Cardiac muscle cell (in vitro differentiated cells and primary cell): ENCODE measurements at regions not wholly inside any gene's neighbourhood (a gene's known extent, or its start where the extent isn't known, plus 50 kb on each side); places are given as distances from the start of the nearest gene placed in this dataset.
A peak's percentile ranks its signal among the peaks of the same experiment; 100 is the strongest.

Source experiments
- DNase-seq, 2 donors: peaks; one replicate each; pipeline versions ENCODE4 v3.0.0 to v3.0.0-alpha.2; 2010 to 2017; ENCODE audit warnings: low read depth in 1 of 2, low spot score in 1 of 2
- H3K27ac ChIP-seq: fragments of 200-600 bp; sonication (generic); 2 replicates; pipeline ENCODE4 v1.5.1; 2016
- H3K27me3 ChIP-seq: fragments of 200-600 bp; sonication (generic); 2 replicates; pipeline ENCODE4 v1.6.0; 2016; ENCODE audit warnings: control low read depth
- H3K36me3 ChIP-seq: fragments of 200-600 bp; sonication (generic); 2 replicates; pipeline ENCODE4 v1.5.1; 2016; ENCODE audit warnings: control low read depth
- H3K4me1 ChIP-seq: fragments of 200-600 bp; sonication (generic); 2 replicates; pipeline ENCODE4 v1.8.1; 2017; ENCODE audit warnings: low read depth, mild to moderate bottlenecking, mixed run types
- H3K4me3 ChIP-seq: fragments of 200-600 bp; sonication (generic); 2 replicates; pipeline ENCODE4 v1.5.1; 2016; ENCODE audit warnings: mild to moderate bottlenecking
- H3K9me3 ChIP-seq: fragments of 200-600 bp; sonication (generic); 2 replicates; pipeline ENCODE4 v1.5.1; 2017; ENCODE audit warnings: low read depth, mild to moderate bottlenecking, control low read depth
- TF ChIP-seq, protein P1 (sequence below): IDR thresholded peaks from 2 replicates; pipeline ENCODE4 v1.5.1; 2012; ENCODE audit warnings: low read depth, mild to moderate bottlenecking, low read length

DNA sequence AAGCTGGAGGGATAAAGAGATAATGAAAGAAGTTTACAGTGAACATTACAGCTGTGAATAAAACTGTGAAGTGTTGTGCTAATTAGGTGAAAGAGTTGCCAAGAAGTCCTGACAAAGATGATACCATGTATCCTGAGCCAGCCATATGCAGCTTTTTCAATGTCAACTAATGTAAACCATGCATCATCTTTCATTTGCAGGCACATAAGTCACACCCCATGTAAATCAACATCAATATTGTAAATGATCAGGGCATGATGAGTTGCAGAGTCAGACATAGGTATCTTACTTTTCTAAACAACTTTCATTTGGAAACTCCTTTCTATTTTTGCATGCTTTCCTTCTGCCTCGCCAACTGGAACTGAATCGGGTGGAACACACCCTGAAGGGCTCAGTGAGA is 569.1 kb downstream of the TBC1D4 start:
- Histone ChIP-seq H3K4me1 (no peaks in the 10 kb centered on the region), H3K27ac (no peak overlapping the region), H3K9me3 (no peaks in the 10 kb centered on the region), H3K27me3 (no peaks in the 10 kb centered on the region), H3K36me3 (no peaks in the 10 kb centered on the region), H3K4me3 (no peak overlapping the region)
- DNase-seq: no peak
- TF ChIP-seq, protein P1, sequence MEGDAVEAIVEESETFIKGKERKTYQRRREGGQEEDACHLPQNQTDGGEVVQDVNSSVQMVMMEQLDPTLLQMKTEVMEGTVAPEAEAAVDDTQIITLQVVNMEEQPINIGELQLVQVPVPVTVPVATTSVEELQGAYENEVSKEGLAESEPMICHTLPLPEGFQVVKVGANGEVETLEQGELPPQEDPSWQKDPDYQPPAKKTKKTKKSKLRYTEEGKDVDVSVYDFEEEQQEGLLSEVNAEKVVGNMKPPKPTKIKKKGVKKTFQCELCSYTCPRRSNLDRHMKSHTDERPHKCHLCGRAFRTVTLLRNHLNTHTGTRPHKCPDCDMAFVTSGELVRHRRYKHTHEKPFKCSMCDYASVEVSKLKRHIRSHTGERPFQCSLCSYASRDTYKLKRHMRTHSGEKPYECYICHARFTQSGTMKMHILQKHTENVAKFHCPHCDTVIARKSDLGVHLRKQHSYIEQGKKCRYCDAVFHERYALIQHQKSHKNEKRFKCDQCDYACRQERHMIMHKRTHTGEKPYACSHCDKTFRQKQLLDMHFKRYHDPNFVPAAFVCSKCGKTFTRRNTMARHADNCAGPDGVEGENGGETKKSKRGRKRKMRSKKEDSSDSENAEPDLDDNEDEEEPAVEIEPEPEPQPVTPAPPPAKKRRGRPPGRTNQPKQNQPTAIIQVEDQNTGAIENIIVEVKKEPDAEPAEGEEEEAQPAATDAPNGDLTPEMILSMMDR: no peak

DNA sequence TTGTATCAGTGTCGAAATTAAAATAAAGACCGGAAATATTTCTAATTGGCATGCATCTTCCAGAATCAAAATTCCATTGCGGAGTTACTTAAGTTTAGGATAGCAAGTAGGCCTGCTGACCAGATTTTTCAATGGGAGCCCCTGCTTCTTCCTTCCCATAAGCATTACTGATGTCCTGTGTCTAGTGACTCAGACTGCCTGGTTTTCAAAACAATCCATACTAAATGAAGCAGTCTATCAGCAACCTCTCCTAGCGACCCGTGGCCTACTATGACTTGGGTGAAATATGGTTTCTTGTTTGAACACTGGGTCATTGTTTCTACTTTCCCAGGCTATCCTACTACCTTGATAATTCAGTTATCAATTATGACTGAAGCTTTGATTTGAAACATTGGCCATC is 571.6 kb downstream of the TBC1D4 start:
- Histone ChIP-seq H3K4me1 (no peaks in the 10 kb centered on the region), H3K36me3 (no peaks in the 10 kb centered on the region), H3K27me3 (no peaks in the 10 kb centered on the region), H3K27ac (no peak overlapping the region), H3K9me3 (no peaks in the 10 kb centered on the region), H3K4me3 (no peak overlapping the region)
- no peak for DNase-seq
- TF ChIP-seq, protein P1: no peak

DNA sequence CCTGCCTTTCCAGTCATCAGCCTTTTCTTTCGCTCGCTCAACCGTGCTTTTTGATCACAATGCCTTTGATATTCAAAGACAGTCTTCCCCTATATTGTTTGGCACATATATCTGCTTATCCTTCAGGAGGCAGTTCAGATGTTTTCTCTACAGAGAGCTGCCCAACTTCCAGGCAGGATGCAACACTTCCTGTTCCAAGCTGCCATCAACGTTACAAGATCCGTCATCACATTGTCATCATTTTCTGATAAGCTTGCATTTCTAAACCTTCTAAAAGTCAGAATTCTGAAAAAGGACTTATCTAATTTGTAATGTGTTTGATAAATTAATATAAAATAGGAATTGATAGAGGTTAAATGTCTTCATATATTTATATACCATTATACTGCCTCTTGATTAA is 574.2 kb downstream of the TBC1D4 start:
- no peak overlapping the region for H3K27ac ChIP-seq
- DNase-seq: peak in 1 of 2 donors; percentile 25
- H3K27me3 ChIP-seq: no peaks in the 10 kb centered on the region
- no peak overlapping the region for H3K4me3 ChIP-seq
- no peaks in the 10 kb centered on the region for H3K36me3 ChIP-seq
- no peaks in the 10 kb centered on the region for H3K9me3 ChIP-seq
- no peaks in the 10 kb centered on the region for H3K4me1 ChIP-seq
- TF ChIP-seq, protein P1: no peak

DNA sequence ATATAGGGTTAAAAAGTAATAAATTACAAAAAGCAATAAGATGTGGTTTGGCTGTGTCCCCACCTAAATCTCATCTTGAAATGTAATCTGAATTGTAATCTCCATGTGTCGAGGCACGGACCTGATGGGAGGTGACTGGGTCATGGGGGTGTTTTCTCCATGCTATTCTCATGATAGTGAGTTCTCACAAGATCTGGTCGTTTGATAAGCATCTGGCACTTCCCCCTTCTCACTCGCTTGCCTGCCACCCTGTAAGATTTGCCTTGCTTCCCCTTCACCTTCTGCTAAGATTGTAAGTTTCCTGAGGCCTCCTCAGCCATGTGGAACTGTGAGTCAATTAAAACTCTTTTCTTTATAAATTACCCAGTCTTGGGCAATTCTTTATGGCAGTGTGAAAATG is 577.4 kb downstream of the TBC1D4 start:
- H3K27ac ChIP-seq: no peak overlapping the region
- H3K36me3 ChIP-seq: no peaks in the 10 kb centered on the region

DNA sequence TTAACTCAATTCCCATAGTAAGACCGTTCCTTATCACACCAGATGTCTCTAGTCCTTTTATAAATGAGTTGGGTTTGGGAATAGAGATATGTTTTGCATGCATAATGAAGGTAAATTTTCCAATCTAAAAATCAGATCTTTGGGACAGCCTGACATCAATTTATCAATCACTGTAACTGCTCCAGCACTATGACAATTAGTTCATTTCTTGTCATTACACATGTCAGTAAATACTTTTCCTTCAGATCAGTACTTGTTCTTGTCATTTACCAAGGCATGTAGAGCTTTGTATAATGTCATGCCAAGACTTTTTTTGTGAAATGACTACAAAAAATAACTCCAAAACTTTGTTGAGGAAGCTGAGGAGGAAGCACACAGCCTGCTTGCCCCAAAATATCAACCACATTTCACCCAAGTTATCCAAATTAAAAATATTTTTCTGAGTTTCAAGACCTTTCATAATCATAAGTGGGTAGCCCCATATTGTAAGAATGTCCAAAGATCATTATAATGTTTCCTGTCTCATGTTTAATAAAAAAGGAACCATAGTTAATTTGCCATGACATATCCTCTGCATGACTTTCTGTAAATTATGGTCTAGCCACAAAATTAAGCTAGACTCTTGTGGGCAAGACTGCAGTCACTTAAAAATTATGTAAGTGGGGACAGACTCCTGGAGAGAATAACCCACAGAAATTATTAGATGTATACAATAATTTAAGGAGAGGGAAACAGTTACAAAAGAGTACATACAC is 586.8 kb downstream of the TBC1D4 start:
- TF ChIP-seq, protein P1: no peak
- H3K4me1 ChIP-seq: no peaks in the 10 kb centered on the region
- H3K27me3 ChIP-seq: no peaks in the 10 kb centered on the region
- H3K27ac ChIP-seq: no peak overlapping the region
- DNase-seq: no peak
- no peaks in the 10 kb centered on the region for H3K9me3 ChIP-seq
- no peaks in the 10 kb centered on the region for H3K36me3 ChIP-seq
- H3K4me3 ChIP-seq: no peak overlapping the region

More for the DNA sequence above, 577.4 kb downstream of the TBC1D4 start:
- H3K27me3 ChIP-seq: no peaks in the 10 kb centered on the region
- H3K4me3 ChIP-seq: no peak overlapping the region
- TF ChIP-seq, protein P1: no peak
- DNase-seq: no peak
- no peaks in the 10 kb centered on the region for H3K9me3 ChIP-seq
- peaks cover 5% of the 10 kb centered on the region for H3K4me1 ChIP-seq
